B cell (primary cell): ENCODE measurements at regions not wholly inside any gene's neighbourhood (a gene's known extent, or its start where the extent isn't known, plus 50 kb on each side); places are given as distances from the start of the nearest gene placed in this dataset.

ENCODE experiments used
- CTCF ChIP-seq: fragments of 200-600 bp; IDR thresholded peaks from one replicate; pipeline ENCODE4 v1.8.0; 2022; ENCODE audit warnings: antibody characterized with exemption, mild to moderate bottlenecking
- EZH2 ChIP-seq: IDR thresholded peaks from 2 replicates; pipeline ENCODE4 v1.6.1; 2012; ENCODE audit warnings: borderline replicate concordance, low read depth, mild to moderate bottlenecking, moderate library complexity, low read length; ENCODE audit not compliant: insufficient read depth, poor library complexity, severe bottlenecking

DNA sequence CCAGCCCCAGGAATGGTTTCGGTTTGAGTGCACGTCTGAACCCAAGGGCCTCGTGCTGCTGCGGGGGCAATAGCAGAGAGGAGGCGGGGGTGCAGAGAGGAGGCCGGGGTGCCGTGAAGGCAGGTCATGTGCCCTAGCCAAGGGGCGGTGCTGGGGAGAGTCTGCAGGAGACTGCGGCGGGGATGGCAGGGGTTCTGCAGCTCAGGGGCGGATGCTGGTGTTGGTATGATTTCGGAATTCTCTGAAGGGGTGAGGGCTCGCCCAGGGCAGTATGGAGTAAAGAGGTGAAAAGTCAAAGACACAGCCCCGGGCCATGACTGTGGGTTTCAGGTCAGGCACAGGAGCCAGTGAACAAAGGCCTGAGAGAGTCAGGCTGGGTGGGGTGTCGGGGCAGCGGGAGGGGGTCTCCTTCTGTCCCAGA lies 186.5 kb upstream of the HDAC4 start:
- TF ChIP-seq CTCF: no peak
- TF ChIP-seq EZH2: no peak
